ENCODE measurements at regions not wholly inside any gene's neighbourhood (a gene's known extent, or its start where the extent isn't known, plus 50 kb on each side); places are given as distances from the start of the nearest gene placed in this dataset.

DNA sequence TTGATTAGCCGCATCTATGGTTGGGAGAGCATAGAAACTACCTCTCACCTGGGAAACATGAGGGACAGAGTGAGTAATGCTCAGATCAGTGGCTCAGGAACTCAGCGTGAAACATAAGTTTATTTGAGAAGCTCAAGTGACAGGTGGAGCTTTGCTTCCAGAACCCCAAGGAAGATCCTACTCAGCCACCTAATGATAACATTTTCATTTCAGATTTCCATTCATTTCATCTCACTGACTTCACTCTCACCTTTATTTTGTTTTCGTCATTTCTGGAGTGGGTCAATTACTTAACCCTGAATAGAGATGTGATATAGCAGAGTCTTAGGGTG is 145.5 kb upstream of the DUSP10 start:
- TF ChIP-seq POLR2AphosphoS5 (IDR thresholded peaks at IDR 0.05) = no peak
- TF ChIP-seq, protein P1, sequence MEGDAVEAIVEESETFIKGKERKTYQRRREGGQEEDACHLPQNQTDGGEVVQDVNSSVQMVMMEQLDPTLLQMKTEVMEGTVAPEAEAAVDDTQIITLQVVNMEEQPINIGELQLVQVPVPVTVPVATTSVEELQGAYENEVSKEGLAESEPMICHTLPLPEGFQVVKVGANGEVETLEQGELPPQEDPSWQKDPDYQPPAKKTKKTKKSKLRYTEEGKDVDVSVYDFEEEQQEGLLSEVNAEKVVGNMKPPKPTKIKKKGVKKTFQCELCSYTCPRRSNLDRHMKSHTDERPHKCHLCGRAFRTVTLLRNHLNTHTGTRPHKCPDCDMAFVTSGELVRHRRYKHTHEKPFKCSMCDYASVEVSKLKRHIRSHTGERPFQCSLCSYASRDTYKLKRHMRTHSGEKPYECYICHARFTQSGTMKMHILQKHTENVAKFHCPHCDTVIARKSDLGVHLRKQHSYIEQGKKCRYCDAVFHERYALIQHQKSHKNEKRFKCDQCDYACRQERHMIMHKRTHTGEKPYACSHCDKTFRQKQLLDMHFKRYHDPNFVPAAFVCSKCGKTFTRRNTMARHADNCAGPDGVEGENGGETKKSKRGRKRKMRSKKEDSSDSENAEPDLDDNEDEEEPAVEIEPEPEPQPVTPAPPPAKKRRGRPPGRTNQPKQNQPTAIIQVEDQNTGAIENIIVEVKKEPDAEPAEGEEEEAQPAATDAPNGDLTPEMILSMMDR (IDR thresholded peaks at IDR 0.05) = no peak

All from stomach (tissue), 4 donors.